ENCODE measurements at regions not wholly inside any gene's neighbourhood (a gene's known extent, or its start where the extent isn't known, plus 50 kb on each side); places are given as distances from the start of the nearest gene placed in this dataset.

- TF ChIP-seq CTCF (conservative IDR thresholded peaks at IDR 0.05 in 1 of 2, IDR thresholded peaks at IDR 0.05 in 1 of 2; ENCODE audit: extremely low read depth in 1 of 2, insufficient read depth in 1 of 2, low read depth in 1 of 2, low read length in 2 of 2): no peak
- TF ChIP-seq EZH2 (IDR thresholded peaks at IDR 0.05; ENCODE audit: borderline replicate concordance, low read length): no peak
Observed at GRCh38 chr1:87914396-87914795, 585.7 kb downstream of the LMO4 start.
